ENCODE measurements at regions not wholly inside any gene's neighbourhood (a gene's known extent, or its start where the extent isn't known, plus 50 kb on each side); places are given as distances from the start of the nearest gene placed in this dataset.

GRCh38 chr5:44974813-44975212, 166.1 kb downstream of the MRPS30 start:
- intact Hi-C loops (cut with micrococcal nuclease; ENCODE audit: unreplicated experiment), result no loop called here
- no peak for DNase-seq
- no peak overlapping the region for H3K27ac Mint-ChIP-seq (ENCODE audit: unreplicated experiment)
- peaks cover 19% of the 10 kb centered on the region for H3K9me3 Mint-ChIP-seq (ENCODE audit: unreplicated experiment)
- no peaks in the 10 kb centered on the region for H3K4me1 Mint-ChIP-seq (ENCODE audit: low read depth, unreplicated experiment)
- Histone ChIP-seq H3K4me3 (ENCODE audit: low read depth, low read length) (no peak overlapping the region), H3K4me1 (no peaks in the 10 kb centered on the region), H3K9me3 (peaks cover 14% of the 10 kb centered on the region), H3K27me3 (replicated peaks; ENCODE audit: control insufficient read depth, insufficient read depth, low read length) (no peaks in the 10 kb centered on the region), H3K36me3 (ENCODE audit: control insufficient read depth, insufficient read depth, low read length) (no peaks in the 10 kb centered on the region)
- no peaks in the 10 kb centered on the region for H3K36me3 Mint-ChIP-seq (ENCODE audit: insufficient read depth, unreplicated experiment)
- H3K4me3 Mint-ChIP-seq (ENCODE audit: unreplicated experiment), result no peak overlapping the region
- no TSS peak for BruUV-seq (replicated peaks)
- H3K27me3 Mint-ChIP-seq (ENCODE audit: insufficient read depth, unreplicated experiment), result no peaks in the 10 kb centered on the region
- TF ChIP-seq CTCF (IDR thresholded peaks at IDR 0.05; ENCODE audit: insufficient read depth in 1 of 2, low read depth in 1 of 2, low read length in 1 of 2, severe bottlenecking in 1 of 2, unreplicated experiment in 1 of 2), result no peak
- POLR2A ChIA-PET, result no interaction called here
- CTCF ChIA-PET, result no interaction called here

- Histone ChIP-seq H3K4me1 (no peaks in the 10 kb centered on the region), H3K4me3 (ENCODE audit: low read depth, low read length) (no peak overlapping the region), H3K9me3 (peaks cover 9% of the 10 kb centered on the region), H3K36me3 (ENCODE audit: control insufficient read depth, insufficient read depth, low read length) (no peaks in the 10 kb centered on the region), H3K27me3 (replicated peaks; ENCODE audit: control insufficient read depth, insufficient read depth, low read length) (no peaks in the 10 kb centered on the region)
- no peak overlapping the region for H3K27ac Mint-ChIP-seq (ENCODE audit: unreplicated experiment)
- H3K9me3 Mint-ChIP-seq (ENCODE audit: unreplicated experiment), result peaks cover 54% of the 10 kb centered on the region
- H3K4me1 Mint-ChIP-seq (ENCODE audit: low read depth, unreplicated experiment), result no peaks in the 10 kb centered on the region
- TF ChIP-seq CTCF (IDR thresholded peaks at IDR 0.05; ENCODE audit: insufficient read depth in 1 of 2, low read depth in 1 of 2, low read length in 1 of 2, severe bottlenecking in 1 of 2, unreplicated experiment in 1 of 2), result no peak
- no TSS peak for BruUV-seq (replicated peaks)
- no peak overlapping the region for H3K4me3 Mint-ChIP-seq (ENCODE audit: unreplicated experiment)
- no peaks in the 10 kb centered on the region for H3K36me3 Mint-ChIP-seq (ENCODE audit: insufficient read depth, unreplicated experiment)
- intact Hi-C loops (cut with micrococcal nuclease; ENCODE audit: unreplicated experiment), result no loop called here
- POLR2A ChIA-PET, result no interaction called here
- CTCF ChIA-PET, result no interaction called here
- no peaks in the 10 kb centered on the region for H3K27me3 Mint-ChIP-seq (ENCODE audit: insufficient read depth, unreplicated experiment)
- no peak for DNase-seq
Observed at GRCh38 chr5:44981708-44982107, 173.0 kb downstream of the MRPS30 start.

GRCh38 chr5:44983006-44983405, 174.3 kb downstream of the MRPS30 start:
- H3K36me3 Mint-ChIP-seq (ENCODE audit: insufficient read depth, unreplicated experiment), result no peaks in the 10 kb centered on the region
- Histone ChIP-seq H3K27me3 (replicated peaks; ENCODE audit: control insufficient read depth, insufficient read depth, low read length) (no peaks in the 10 kb centered on the region), H3K36me3 (ENCODE audit: control insufficient read depth, insufficient read depth, low read length) (no peaks in the 10 kb centered on the region), H3K4me3 (ENCODE audit: low read depth, low read length) (no peak overlapping the region), H3K4me1 (no peaks in the 10 kb centered on the region), H3K9me3 (peaks cover 4% of the 10 kb centered on the region; the same call in 1 of the 2 replicates)
- H3K27ac Mint-ChIP-seq (ENCODE audit: unreplicated experiment), result no peak overlapping the region
- ChIA-PET POLR2A (no interaction called here), CTCF (no interaction called here)
- no TSS peak for BruUV-seq (replicated peaks)
- peaks cover 56% of the 10 kb centered on the region for H3K9me3 Mint-ChIP-seq (ENCODE audit: unreplicated experiment)
- H3K4me3 Mint-ChIP-seq (ENCODE audit: unreplicated experiment), result no peak overlapping the region
- intact Hi-C loops (cut with micrococcal nuclease; ENCODE audit: unreplicated experiment), result no loop called here
- H3K27me3 Mint-ChIP-seq (ENCODE audit: insufficient read depth, unreplicated experiment), result no peaks in the 10 kb centered on the region
- no peak for DNase-seq
- TF ChIP-seq CTCF (IDR thresholded peaks at IDR 0.05; ENCODE audit: insufficient read depth in 1 of 2, low read depth in 1 of 2, low read length in 1 of 2, severe bottlenecking in 1 of 2, unreplicated experiment in 1 of 2), result no peak
- no peaks in the 10 kb centered on the region for H3K4me1 Mint-ChIP-seq (ENCODE audit: low read depth, unreplicated experiment)
